EL (cell line): ENCODE measurements at regions not wholly inside any gene's neighbourhood (a gene's known extent, or its start where the extent isn't known, plus 50 kb on each side); places are given as distances from the start of the nearest gene placed in this dataset.

Experiments
- DNase-seq: peaks from one replicate; pipeline ENCODE4 v3.0.0-alpha.2; 2016

DNA sequence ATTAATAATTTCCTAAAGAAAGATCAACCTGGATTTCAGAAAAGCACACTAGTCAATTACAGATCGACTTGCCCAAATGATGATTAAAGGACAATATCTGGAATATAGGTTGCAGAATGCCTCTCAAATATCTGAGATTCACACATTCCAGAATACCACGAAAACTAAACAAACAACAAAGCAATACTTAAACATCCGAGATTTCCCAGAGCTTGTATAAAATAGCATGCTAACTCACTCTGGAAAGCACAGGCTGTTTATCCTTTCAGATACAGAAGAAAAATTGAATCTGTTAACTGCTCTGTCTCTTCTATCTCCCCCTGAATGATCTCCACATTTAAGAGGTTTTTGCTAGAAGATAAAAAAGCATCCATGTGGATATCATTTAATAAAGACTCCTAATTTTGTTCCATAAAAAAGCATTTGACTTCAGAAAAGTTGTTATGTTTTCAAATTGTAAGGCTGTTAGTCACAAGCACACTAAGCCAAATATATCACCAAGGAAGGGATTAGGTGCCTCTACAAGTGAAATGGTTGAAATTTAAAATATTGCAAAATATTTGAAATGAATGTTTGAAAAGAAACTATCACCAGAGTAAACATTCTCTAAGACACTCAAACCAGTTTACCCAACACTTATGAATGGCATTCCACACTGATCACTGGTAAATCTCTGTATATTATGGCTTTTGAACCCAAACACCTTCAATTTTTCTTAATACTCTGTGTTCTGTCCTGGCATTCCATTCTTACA, 865.1 kb upstream of the ADAMTS5 start:
- peak; percentile 39 for DNase-seq

DNA sequence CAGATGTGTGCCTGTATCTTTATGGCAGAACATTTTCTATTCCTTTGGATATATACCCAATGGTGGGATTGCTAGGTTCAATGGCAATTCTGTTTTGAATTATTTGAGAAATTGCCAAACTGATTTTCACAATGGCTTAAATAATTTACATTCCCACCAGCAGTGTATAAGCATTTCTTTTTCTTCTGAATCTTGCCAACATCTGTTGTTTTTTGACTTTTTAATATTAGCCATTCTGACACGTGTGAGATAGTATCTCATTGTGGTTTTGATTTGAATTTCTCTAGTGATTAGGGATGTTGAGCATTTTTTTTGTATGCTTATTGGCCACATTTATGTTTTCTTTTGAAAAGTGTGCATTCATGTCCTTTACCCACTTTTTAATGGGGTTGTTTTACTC, 864.3 kb upstream of the ADAMTS5 start:
- no peak for DNase-seq

DNA sequence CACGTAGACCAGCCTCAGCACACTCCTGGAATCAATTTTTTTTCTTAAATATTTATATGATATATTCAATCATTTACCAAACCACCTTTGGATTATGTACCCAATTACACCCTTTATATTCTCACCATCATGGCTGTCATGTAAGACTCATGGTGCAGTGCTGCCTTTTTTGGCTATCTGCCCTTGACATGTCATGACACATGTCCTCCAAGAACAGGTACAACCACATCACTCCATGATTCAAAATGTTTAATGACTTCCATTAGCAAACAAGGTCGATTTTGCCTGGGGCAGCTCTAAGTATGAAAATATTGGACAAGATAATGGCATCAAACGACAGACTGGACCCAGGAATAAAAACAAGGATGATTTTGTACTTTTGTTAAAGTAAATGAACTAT, 861.1 kb upstream of the ADAMTS5 start:
- no peak for DNase-seq

DNA sequence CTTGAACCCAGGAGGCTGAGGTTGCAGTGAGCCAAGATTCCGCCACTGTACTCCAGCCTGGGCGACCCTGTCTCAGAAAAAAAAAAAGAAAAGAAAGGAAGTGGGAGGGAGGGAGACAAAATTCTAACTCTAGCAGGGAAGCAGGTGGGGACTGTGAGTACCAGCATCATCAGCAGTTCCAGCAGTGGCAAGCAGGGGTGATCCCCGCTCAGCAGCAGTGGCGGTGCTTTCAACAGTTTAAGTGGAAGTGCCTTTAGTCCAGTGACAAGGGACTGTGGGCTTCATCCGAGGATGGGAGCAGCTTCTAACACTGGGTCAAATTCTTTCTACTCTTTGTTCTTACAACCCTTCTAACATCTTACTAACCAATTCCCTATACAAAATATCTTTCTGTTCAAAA, 858.1 kb upstream of the ADAMTS5 start:
- no peak for DNase-seq

DNA sequence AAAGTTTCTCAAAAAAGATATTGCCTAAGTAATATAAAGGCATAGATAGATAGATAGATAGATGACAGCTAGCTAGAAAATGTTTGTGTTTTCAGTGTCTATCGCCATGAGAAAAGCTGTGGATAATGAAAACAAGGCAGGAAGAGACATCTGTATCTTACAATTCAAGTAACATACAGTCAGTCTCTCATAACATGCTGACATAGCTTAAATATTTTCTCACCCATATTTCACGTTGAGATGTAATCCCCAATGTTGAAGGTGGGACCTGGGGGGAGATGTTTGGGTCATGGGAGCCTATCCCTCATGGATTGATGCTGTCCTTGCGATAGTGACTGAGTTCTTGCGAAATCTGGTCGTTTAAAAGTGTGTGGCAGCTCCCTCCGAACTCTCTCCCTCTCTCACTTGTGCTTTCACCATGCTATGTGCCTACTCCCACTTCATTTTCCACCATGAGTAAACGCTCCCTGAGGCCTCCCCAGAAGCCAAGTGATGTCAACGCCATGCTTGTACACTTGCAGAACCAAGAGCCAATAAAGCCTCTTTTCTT, 856.8 kb upstream of the ADAMTS5 start:
- no peak for DNase-seq

DNA sequence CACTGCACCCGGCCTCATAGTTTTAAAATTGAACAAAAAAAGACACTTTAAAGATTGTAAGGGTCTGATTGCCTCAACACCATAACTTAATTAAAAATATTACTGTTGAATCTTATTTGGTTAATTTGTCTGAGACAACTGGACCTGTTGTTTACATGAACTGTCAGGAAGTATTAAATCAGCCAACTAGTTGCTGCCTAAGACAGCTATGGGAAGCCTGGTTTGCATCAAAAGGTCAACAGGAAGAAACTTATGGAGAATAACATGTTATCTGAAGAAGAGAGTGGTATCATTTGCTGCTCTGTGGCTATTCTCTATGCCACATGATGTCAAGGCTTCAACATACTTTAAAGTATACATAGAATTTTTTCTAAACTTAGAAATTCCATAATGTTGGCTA, 853.5 kb upstream of the ADAMTS5 start:
- DNase-seq = no peak

DNA sequence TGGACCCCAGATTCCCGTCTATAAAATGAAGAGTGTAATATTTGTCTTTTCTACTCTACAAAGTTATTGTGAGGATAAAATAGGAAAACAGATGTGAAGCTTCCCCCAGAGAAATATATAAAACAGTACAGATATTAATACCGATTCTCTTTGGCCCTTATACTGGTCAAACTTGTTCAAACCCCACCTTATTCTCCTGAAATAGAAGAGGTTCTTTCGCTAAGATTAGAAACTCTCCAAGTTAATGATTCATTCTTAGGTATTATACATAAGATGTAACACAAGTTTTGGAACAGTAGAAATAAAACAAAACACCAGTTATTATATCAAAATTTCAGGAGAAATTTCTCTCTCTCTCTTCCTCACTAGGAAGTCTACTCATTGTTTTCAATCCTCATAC, 852.4 kb upstream of the ADAMTS5 start:
- no peak for DNase-seq

DNA sequence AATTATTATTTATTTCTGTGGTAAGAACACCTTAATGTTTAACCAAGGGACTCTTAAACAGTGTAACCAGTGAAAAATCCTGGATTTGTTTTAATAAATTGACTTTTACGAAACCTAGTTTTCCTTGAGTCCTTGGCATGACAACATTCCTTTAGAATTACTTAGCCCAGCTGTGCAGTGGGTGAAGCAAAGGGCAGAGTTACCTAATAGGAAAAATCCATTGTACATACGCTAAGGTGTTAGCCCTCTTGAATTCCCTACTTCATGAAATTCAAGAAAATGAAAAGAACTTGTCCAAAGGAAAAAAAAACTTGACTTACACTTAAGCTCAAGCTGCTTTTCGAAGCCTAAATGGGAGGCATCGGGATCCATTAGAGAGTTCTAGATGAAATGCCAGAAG, 852.0 kb upstream of the ADAMTS5 start:
- no peak for DNase-seq

DNA sequence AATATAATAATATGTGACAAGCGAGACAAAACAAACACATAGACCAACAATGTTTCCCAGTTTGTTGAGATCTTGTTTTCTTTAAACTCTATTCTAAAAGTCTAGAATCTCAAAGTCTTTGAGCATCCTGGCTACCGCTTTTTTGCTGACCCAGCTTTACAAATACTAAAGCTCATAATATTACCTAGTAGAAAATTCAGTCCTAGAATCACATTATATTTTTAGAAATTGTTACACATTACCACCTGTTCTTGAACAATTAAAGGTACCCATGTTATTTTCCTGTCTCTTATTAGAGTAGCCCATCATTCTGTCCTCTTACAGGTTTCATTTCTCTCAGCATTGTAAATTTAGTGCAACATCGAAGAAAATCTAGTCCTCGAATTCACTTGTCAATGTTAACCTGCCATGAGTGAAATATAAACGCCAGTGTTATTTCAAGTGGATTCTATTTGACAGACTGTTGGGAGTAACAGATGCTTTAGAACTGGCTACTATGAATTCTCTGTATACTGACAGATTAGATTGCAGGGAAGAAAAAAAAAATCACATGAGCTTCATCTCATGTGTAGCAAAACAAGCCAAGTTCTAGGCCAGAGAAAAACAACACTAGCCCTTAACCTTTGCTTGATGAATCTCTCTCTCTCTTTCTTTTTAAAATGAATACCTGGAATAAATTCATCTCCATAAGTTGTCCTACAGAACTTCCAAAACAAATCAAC, 851.2 kb upstream of the ADAMTS5 start:
- no peak for DNase-seq

DNA sequence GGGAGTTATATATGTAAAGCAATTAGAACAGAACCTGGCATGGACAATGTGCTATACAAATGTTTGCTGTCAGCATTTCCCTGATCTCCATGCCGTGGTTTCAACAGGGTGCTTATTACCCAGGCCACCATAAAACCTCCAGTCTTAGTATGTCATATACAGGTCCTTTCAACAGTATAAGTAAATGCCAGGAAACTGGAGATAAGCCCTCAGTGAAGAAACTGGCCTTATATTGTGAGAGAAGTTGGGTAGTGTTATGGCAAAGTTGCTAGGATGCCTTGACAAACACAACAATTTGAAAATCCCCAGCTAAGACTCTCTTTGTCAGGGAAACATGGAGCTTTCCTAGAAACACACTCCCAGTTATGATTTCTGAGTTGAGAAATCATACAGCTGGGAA, 850.2 kb upstream of the ADAMTS5 start:
- DNase-seq = no peak

DNA sequence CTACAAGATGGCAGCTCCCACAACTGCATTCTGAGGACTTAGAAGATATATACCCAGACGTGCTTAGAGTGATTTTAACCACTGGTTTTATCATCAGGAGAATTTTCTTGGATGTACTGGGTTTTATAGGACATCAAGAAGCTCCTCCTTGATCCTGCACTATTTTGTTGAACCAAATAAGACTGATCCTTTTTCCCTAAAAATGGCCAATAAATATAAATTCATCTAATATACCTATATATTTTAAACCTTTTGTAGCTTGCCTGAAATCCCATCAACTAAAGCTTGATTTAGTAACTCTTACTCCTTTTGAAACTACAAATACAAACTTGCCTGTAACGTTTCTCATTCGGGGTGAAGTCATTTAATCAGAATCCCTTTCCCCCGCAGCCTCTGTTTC, 849.4 kb upstream of the ADAMTS5 start:
- DNase-seq = no peak

DNA sequence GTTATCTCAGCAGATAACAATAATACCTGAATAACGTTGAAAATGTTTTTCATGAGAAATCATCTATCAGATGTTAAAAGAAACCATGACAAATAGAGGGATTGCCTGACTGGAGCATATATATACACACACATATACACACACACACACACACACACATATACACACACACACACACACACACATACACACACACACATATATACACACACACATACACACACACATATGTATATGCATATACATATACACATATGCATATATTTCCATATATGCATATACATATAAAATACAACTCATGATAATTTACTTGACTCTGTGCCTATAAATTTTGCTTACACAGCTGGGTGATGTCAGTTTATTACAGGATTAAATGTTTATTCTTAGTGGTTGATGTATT, 847.3 kb upstream of the ADAMTS5 start:
- DNase-seq = no peak

DNA sequence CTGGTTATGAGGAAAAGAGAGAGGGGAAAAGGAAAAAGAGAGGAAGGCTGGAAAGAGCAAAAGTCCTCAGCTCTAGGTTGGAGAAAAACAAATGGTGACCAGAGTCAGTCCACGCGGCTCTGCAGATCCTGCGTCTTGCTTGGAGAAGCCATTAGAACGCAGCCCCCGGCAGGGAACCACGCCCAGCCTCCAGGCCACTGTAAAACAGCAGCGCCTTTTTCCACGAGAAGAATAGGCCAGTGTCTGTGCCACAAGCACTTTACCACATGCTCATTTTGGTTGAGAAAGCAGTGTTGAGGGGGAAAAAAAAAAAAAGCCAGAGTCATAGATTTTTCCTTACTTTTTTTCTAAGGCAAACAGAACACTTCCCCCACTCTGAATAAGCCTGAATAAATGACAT, 846.9 kb upstream of the ADAMTS5 start:
- no peak for DNase-seq

DNA sequence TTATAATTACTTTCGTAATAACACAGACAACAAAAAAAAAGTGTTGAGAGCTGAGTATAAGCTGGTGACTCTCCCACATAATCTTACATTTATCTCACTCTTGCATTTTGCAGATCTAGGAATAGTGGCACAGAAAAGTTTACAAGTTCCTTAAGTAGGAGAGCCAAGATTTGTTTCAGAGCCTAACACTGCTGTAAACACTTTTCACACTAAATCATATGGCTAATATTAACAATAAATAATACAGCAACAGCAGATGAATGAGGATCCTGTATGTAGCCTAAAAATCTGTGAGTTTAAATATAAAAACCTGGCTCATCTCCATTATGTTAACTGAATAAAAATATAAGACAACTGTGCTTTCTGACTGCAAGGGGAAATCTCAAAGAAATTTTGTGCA, 846.5 kb upstream of the ADAMTS5 start:
- no peak for DNase-seq

DNA sequence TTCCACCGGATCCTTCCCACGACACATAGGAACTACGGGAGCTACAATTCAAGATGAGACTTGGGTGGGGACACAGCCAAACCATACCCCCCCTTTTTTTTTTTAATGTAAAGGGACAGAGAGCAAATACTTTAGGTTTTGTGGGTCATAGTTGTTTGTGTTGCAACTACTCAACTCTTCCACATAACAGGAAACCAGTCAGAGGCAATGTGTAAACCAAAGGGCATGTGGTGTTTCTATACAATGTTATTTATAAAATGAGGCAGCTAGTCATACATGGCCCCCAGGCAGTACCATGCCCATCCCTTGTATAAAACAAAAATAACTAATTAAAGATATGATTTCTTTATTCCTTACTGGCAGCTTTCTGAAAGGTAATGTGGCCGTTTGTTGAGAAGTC, 845.4 kb upstream of the ADAMTS5 start:
- DNase-seq = peak; percentile 28

DNA sequence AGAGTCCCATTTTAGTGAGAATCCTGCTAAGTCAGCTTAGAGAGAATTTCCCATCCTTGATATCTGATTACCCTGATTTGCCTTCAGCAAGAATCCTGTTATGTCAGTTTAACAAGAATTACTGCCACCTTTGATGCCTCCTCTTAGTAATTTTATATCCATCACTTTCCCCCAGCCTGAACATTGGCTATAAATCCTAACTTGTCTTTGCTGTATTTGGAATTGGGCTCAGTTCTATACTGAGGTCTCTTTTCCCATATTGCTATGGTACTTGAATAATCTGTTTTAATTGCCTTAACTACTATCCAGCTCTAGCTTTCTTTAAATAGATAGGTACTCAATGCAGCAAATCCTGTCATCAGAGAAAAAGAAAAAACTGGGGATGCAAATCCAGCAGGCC, 842.0 kb upstream of the ADAMTS5 start:
- DNase-seq = no peak

DNA sequence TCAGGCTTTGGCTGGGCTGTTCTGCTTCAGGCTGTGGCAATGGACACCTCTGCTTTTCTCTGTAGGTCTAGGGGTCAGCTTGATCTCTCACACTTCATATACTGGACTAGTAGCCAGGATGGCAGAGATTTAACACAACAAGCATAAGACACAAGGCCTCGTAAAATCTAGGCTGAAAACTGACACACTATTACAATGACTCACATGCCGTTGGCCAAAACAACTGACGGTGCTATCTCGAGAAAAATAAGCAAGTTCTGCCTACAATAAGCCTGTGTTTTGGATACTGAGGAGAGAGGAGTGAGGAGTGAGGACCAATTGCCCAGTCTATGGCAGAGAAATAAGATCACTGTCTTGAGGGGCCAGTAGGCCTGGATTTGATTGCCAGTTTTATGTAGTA, 840.7 kb upstream of the ADAMTS5 start:
- peak; percentile 73 for DNase-seq

DNA sequence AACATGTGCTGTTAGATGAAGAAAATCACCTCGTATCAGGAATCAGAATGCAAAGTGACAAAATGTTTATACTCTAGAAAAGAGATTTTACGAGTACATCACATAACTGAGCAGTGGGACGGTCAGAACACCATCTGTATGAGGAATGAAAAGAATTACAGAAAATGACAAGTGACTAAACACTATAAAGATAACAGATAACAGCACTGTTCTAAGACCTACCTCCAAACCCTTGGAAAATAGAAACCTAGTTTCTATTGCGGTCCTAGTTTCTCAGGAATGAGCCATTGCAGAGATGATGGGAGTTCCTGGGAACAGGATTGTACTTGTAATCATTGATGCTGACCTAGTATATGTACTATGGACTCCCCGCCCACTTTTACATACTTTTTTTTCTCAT, 839.4 kb upstream of the ADAMTS5 start:
- DNase-seq = peak; percentile 64

DNA sequence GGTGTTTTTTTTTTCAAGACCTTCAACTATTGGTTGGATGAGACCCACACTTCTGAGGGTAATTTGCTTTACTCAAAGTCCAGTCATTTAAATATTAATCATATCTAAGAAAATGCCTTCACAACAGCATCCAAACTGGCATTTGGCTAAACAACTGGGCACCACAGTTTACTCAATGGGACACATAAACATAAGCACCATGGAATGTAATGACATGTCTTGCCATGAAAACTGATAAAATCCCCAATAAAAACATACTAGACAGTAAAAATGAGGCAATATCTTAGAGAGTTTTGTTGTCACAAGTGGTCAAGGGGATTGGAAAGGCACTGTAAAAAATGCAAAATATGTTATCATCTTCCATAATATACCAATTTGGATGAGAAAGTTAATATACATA, 838.8 kb upstream of the ADAMTS5 start:
- peak; percentile 55 for DNase-seq

DNA sequence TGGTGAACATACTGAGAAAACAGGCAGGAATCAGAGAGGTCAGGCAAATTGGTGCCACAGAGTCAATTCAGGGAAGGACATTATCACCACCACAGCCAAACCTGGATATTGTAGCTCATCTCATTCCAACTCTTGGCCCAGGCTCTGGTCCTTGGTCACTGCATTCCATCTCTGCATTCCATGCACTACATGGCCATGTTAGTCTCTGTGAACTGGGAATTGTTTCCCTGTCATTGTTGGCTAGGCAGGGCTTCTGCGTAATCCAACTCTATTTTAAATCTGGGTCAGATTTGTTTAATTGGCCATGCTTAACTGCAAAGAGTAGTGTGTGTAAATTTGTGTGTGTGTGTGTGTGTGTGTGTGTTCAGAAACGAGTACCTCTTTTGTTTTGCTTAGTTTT, 837.6 kb upstream of the ADAMTS5 start:
- peak; percentile 41 for DNase-seq

DNA sequence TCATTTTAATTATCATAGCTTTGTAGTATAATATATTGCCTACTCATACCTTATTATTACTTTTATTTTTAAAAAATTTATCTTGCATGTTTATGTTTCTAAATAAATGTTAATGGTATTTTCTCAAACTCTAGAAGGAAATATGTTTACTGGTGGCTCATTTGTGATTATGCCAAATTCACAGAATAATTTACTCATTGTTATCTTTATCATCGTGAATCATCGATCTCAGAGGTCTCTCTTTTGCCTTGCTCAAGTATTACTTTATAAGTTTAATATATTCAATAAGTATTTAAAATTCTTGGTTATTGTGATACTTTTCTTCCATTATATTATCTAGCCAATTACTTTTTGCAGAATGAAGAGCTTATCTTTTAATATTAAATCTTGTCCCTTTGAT, 836.7 kb upstream of the ADAMTS5 start:
- no peak for DNase-seq

DNA sequence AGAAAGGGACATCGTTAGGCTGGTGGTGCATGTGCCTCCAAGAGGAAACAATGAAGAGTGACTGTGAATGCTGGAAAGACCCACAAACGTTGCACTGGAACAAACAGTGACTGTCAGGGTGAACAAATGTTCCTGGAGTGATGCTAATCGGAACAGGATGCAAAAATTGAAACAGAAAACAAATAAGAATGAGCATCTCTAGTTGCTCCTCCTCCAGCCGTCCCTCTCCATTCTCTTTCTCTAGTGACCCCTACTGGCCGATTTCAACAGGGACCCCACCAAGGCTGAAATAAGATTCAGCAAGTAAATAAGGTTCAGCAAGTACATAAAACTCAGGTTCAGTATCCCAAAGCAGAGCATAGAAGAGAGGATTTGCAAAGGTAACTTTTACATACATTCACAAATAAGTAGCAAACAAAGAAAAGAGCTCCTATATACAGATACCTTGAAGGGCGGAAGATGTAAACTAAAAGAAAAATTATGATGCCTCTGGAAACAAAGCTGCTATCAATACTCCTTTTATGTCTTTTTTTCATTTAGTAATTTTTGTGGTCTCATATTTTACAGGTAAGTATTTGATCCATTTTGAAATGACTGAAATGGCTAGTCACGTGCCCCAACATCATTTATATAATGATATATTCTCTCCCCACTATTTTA, 836.1 kb upstream of the ADAMTS5 start:
- peak; percentile 41 for DNase-seq

DNA sequence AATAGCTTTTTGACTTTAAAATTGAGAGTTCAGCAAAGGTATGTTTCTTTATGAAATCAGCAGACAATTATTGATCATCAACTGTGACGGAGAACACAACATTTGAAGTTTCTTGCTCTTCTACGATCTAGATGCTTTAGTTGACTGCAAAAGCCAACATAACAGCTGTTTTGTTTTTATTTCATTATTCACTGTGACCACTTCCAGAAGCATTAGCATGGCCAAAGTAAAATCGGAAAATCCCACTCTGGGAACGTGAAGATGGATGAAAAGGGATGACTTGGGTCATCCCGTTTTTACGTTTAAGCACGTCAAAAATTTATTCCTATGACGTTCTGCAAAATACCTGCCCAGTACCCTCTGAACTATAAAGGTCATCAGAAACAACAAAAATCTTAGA, 833.0 kb upstream of the ADAMTS5 start:
- no peak for DNase-seq

DNA sequence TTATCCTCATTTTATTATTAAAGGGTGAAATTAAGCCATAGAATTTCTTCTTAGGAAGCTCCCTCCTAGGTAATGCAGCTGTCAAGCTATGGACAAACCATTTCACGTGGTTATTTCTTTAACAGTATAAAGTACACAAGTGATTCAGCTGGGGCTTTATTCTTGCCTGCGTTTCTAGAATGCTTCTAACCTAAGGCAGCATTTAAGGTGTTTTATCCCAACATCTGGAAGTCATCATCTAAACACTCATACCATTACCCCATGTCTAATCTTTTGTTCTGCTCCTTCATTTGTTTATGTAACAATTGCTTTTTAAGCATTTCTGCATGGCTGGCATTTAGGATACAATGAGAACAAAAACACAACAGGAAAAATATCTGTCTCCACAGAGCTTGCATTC, 829.2 kb upstream of the ADAMTS5 start:
- DNase-seq = no peak
